GM19455 (cell line): ENCODE measurements at regions not wholly inside any gene's neighbourhood (a gene's known extent, or its start where the extent isn't known, plus 50 kb on each side); places are given as distances from the start of the nearest gene placed in this dataset.
"Not testable (repeated sequence)": the region's sequence is repeated elsewhere in the genome, so short reads cannot be mapped to it uniquely, and the experiment has no call there.

Experiments used
- ATAC-seq: cut with Tn5 transposase; IDR thresholded peaks from one replicate; pipeline ENCODE4 v1.9.1; 2021; ENCODE audit not compliant: unreplicated experiment

GRCh38 chr3:18739099-18739433, 313.9 kb upstream of the SATB1 start:
- no peak for ATAC-seq

DNA sequence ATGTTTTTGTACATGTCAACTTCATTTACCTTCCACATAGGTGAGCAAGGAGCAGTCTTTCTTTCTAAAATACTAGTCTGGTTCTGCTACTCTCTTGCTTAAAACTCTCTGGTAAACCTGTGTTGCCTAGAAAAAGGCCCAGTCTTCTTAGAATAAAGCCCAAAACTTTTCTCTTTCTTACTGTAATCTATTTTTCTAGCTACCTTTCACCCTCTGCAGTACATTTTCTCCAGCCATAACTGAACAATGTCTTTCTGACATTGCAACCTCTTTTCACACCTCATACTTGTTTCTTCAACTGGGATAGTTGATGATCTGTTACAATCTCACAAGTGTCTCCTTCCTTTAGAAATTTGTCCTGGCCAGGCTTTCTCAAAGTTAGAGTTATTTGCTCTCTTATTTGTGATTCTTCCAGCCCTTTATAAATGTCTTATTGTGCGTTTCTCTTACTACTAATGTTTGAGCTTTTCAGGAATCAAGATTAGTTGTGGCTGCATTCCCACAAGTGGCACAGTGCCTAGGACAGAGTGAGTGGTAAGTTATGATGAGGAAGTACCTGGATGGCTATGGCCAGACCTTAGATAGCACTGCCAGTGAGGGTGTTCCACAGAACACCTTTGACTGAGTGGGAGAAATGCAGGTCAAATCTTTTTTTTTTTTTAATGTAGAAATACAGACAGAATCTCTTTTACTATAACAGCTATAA, 313.4 kb upstream of the SATB1 start:
- no peak for ATAC-seq

DNA sequence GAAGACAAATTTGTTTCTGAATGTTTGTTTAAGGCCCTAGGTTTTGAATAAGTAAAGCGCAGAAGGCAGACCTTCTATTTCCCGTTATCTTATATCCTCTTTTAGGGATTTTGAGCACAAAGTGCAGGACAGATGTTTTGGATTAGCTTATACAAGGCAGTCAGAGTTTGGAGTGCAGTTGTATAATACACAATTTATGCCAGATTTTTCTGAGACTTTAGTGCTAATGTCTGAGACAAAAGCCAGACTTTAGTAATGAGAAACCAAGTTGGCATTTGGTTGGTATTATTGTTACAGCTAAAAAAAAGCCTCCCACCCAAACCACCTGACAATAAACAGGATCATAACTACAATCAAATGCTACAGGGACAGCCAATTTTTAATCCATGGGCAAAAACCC, 309.9 kb upstream of the SATB1 start:
- ATAC-seq, result no peak

DNA sequence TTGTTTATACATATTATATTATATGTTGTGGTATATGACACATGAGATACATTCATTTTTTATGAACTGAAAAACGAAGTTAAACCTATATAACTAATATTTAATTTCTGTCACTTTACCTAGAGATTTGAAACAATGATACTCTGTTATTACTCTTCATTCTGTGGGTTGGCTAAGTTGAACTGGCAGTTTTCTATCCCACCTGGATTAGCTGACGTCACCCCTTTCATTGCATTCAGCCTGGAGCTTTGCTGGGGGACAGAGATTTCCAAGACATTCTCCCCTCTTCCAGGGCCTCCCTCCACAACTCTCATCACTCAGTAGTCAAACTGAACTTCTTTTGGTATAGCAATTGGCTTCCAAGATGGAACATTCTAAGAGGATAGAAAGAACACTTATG, 309.2 kb upstream of the SATB1 start:
- ATAC-seq, result no peak

- no peak for ATAC-seq
These were observed 307.3 kb upstream of the SATB1 start for GRCh38 chr3:18732474-18732873.

GRCh38 chr3:18730491-18730890, 305.4 kb upstream of the SATB1 start:
- ATAC-seq, result no peak

- ATAC-seq, result no peak
These were observed 304.5 kb upstream of the SATB1 start for GRCh38 chr3:18729671-18730070.

- no peak for ATAC-seq
These were observed 300.7 kb upstream of the SATB1 start for GRCh38 chr3:18725668-18726407.

DNA sequence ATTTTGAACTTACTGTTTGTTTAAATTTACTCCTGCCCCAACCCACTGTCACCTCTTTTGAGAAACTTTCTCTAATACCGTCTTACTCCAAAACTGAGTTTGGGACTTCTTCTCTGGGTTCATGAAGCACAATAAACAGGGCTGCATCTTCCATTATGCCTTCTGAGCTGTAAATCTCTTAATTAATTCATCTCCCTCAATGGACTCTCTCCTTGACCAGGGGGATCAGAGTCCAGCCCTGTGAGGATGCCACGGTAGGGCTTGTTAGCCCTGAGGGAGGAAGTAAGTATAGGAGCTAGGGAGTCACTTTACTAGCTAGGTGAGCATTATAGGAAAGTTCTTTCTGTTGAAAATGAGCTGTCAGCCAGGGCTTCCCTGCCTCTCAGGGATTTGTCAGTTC, 299.3 kb upstream of the SATB1 start:
- ATAC-seq, result no peak

DNA sequence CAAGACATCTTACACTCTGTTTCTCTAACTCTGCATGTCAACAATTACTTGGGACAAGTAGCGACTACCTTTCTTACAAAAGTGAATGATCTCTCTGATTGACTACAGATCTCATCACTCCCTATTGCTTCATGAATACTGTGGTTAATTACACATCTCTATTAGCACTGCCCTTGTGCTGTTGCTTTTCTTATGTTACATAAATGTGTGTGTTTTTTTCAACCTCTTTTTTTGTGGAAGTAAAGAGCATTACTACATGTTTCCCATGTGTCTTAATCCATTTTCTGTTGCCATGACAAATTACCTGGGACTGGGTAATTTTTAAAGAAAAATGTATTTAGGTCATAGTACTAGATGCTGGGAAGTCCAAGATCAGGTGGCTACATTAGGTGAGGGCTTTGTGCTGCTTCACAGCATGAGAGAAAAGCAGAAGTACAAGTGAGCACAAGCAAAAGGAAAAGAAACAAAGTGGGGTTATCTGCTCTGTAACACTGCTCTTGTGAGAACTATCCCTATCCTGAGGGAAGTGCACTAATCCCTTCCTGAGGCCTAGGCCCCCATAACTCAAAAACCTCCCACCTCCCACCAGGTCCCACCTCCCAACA, 298.2 kb upstream of the SATB1 start:
- no peak for ATAC-seq

- no peak for ATAC-seq
These were observed 295.4 kb upstream of the SATB1 start for GRCh38 chr3:18720543-18720942.

DNA sequence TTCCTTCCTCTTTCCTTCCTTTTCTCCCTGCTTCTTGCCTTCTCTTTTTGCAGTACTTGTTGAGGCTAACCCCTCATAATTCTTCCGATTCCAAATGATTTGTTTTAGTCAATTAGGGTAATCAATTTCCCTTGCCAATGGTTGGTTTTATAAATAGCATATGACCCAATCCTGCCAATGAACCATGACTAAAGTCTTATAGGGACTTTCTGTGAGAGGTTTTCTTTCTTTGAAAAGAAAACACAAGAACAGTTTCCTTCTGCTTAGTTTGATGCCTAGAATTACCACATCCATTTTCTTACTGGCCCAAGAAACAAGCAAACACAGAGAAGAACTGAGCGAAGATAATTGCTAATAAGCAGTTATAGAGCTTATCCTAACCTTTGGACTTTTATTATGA, 292.5 kb upstream of the SATB1 start:
- no peak for ATAC-seq

GRCh38 chr3:18716821-18717220, 291.7 kb upstream of the SATB1 start:
- no peak for ATAC-seq

DNA sequence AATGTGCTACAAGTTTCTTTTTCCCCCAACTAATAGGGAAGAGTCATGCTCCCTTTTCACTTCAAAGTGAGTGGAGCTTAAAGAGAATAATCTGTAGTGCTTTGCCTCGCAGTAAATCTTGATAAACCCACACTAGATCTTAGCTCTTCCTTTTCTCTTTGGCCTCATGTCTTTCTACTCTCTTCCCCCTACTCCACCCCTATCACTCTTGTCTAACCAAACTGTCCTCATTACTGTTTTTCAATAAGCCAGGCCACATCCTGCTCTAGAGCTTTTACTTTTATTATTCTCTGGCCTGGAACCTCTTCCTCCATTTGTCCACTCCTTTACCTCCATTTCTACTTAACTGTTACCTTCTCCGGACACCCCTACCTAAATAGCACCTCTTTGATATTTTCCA, 291.0 kb upstream of the SATB1 start:
- no peak for ATAC-seq

DNA sequence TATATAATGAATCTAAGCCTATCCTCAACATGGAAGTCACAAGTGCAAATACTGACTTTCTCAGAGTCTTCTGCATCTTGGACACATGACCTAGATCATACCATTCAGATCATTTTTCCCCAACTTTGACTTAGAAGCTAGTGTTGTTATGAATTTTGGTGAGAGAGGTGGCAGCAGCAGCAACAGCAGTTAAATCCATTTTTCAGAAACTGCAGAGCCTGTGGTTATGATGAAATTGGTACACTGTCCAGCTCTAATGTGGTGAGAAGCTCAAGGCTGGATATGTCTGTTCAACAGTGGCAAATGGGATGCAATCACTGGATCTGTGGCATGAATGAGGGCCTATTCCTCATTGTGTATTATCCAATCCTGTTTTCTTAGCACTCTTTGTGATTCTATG, 290.1 kb upstream of the SATB1 start:
- no peak for ATAC-seq

DNA sequence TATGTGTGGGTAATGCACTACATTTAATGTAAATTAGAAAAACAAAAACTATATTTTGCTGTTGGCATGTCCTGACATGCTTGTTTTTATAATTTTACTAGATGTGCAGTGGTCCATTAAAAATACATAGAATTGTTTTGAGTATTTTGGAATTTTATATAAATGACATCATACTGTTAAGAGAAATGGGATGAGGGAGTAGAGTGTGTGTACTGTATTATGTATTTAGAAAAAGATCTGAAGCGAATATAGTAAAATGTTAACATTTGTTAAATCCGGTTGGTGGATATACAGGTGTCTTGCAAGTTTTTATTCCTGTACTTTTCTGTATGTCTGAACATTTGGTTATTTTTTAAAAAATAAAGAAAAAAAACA, 288.4 kb upstream of the SATB1 start:
- ATAC-seq, result no peak

- no peak for ATAC-seq
These were observed 287.8 kb upstream of the SATB1 start for GRCh38 chr3:18712713-18713576.

GRCh38 chr3:18704326-18704725, 279.2 kb upstream of the SATB1 start:
- no peak for ATAC-seq

GRCh38 chr3:18703798-18704197, 278.7 kb upstream of the SATB1 start:
- ATAC-seq, result no peak

DNA sequence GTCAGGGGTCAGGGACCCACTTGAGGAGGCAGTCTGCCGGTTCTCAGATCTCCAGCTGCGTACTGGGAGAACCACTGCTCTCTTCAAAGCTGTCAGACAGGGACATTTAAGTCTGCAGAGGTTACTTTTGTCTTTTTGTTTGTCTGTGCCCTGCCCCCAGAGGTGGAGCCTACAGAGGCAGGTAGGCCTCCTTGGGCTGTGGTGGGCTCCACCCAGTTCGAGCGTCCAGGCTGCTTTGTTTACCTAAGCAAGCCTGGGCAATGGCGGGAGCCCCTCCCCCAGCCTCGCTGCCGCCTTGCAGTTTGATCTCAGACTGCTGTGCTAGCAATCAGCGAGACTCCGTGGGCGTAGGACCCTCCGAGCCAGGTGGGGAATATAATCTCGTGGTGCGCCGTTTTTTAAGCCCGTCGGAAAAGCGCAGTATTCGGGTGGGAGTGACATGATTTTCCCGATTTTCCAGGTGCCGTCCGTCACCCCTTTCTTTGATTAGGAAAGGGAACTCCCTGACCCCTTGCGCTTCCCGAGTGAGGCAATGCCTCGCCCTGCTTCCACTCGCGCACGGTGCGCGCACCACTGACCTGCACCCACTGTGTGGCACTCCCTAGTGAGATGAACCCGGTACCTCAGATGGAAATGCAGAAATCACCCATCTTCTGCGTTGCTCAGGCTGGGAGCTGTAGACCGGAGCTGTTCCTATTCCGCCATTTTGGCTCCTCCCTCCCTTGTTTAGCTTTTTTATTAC, 268.6 kb upstream of the SATB1 start:
- ATAC-seq, result not testable (repeated sequence)

- ATAC-seq, result no peak
These were observed 262.1 kb upstream of the SATB1 start for GRCh38 chr3:18687286-18687685.
